H9 (cell line): ENCODE measurements at regions not wholly inside any gene's neighbourhood (a gene's known extent, or its start where the extent isn't known, plus 50 kb on each side); places are given as distances from the start of the nearest gene placed in this dataset.

Experiments used
- DNase-seq: peaks from one replicate; pipeline ENCODE4 v3.0.0-alpha.2; 2017
- H2AFZ ChIP-seq: one replicate; pipeline ENCODE4 v1.6.1; 2013; ENCODE audit warnings: mild to moderate bottlenecking, low read length, control low read depth, moderate library complexity
- H2AK5ac ChIP-seq: 2 replicates; pipeline ENCODE4 v1.6.1; 2013; ENCODE audit warnings: low read length, control low read depth, mixed read lengths; ENCODE audit not compliant: insufficient read length
- H2BK120ac ChIP-seq: one replicate; pipeline ENCODE4 v1.6.1; 2013; ENCODE audit warnings: low read depth, mild to moderate bottlenecking, low read length, control low read depth, inconsistent platforms; ENCODE audit not compliant: poor library complexity, severe bottlenecking
- H2BK12ac ChIP-seq: 2 replicates; pipeline ENCODE4 v1.6.1; 2013; ENCODE audit warnings: low read length, control low read depth, mixed read lengths, low read depth; ENCODE audit not compliant: insufficient read length
- H2BK15ac ChIP-seq: 2 replicates; pipeline ENCODE4 v1.6.1; 2013; ENCODE audit warnings: low read depth, low read length, control low read depth
- H2BK20ac ChIP-seq: one replicate; pipeline ENCODE4 v1.6.1; 2013; ENCODE audit warnings: low read depth, mild to moderate bottlenecking, low read length, control low read depth, inconsistent platforms; ENCODE audit not compliant: poor library complexity, severe bottlenecking
- H2BK5ac ChIP-seq: 2 replicates; pipeline ENCODE4 v1.6.1; 2013; ENCODE audit warnings: low read length, control low read depth, mixed read lengths; ENCODE audit not compliant: insufficient read length
- H3K14ac ChIP-seq: 2 replicates; pipeline ENCODE4 v1.6.1; 2013; ENCODE audit warnings: low read length, control low read depth; ENCODE audit not compliant: insufficient read depth
- H3K18ac ChIP-seq: 2 replicates; pipeline ENCODE4 v1.6.1; 2013; ENCODE audit warnings: low read depth, mild to moderate bottlenecking, mixed read lengths, low read length, control low read depth; ENCODE audit not compliant: insufficient read length
- H3K23ac ChIP-seq: 2 replicates; pipeline ENCODE4 v1.6.1; 2013; ENCODE audit warnings: low read length, control low read depth, mixed read lengths, low read depth; ENCODE audit not compliant: insufficient read length
- H3K23me2 ChIP-seq: 2 replicates; pipeline ENCODE4 v1.6.1; 2013; ENCODE audit warnings: low read depth, mild to moderate bottlenecking, mixed read lengths, low read length, control low read depth; ENCODE audit not compliant: insufficient read length, poor library complexity, severe bottlenecking
- H3K27ac ChIP-seq: 2 replicates; pipeline ENCODE4 v1.5.1; 2013; ENCODE audit warnings: low read length, control low read depth, mixed read lengths, low read depth; ENCODE audit not compliant: insufficient read length
- H3K27me3 ChIP-seq: 2 replicates; pipeline ENCODE4 v1.6.1; 2013; ENCODE audit warnings: low read length, control low read depth, inconsistent platforms; ENCODE audit not compliant: insufficient read depth
- H3K4ac ChIP-seq: 2 replicates; pipeline ENCODE4 v1.6.1; 2013; ENCODE audit warnings: low read depth, mild to moderate bottlenecking, control low read depth, inconsistent platforms, low read length, moderate library complexity
- H3K4me1 ChIP-seq: 2 replicates; pipeline ENCODE4 v1.6.1; 2013; ENCODE audit warnings: low read length, control low read depth, inconsistent platforms; ENCODE audit not compliant: insufficient read depth
- H3K4me2 ChIP-seq: 2 replicates; pipeline ENCODE4 v1.6.1; 2013; ENCODE audit warnings: low read length, control low read depth, mixed read lengths; ENCODE audit not compliant: insufficient read length, insufficient read depth
- H3K56ac ChIP-seq: 2 replicates; pipeline ENCODE4 v1.6.1; 2013; ENCODE audit warnings: low read depth, mild to moderate bottlenecking, mixed read lengths, low read length, control low read depth; ENCODE audit not compliant: insufficient read length
- H3K79me1 ChIP-seq: 2 replicates; pipeline ENCODE4 v1.6.1; 2013; ENCODE audit warnings: low read depth, mild to moderate bottlenecking, moderate library complexity, low read length, control low read depth, inconsistent platforms; ENCODE audit not compliant: insufficient read depth, poor library complexity, severe bottlenecking
- H3K79me2 ChIP-seq: 2 replicates; pipeline ENCODE4 v1.6.1; 2013; ENCODE audit warnings: low read length, control low read depth, inconsistent platforms; ENCODE audit not compliant: insufficient read depth
- H3K9ac ChIP-seq: 2 replicates; pipeline ENCODE4 v1.6.1; 2013; ENCODE audit warnings: low read length, control low read depth, mixed read lengths; ENCODE audit not compliant: insufficient read length; ENCODE audit errors: extremely low read depth
- H3K9me3 ChIP-seq: one replicate; pipeline ENCODE4 v1.6.1; 2013; ENCODE audit warnings: low read depth, low read length, inconsistent platforms; ENCODE audit not compliant: control insufficient read depth
- H3T11ph ChIP-seq: one replicate; pipeline ENCODE4 v1.6.1; 2013; ENCODE audit warnings: mild to moderate bottlenecking, low read length, control low read depth, inconsistent platforms
- H4K20me1 ChIP-seq: one replicate; pipeline ENCODE4 v1.6.1; 2013; ENCODE audit not compliant: control insufficient read depth, insufficient read length, insufficient read depth
- H4K5ac ChIP-seq: 2 replicates; pipeline ENCODE4 v1.6.1; 2013; ENCODE audit warnings: low read depth, mild to moderate bottlenecking, mixed read lengths, low read length, control low read depth; ENCODE audit not compliant: insufficient read length
- H4K8ac ChIP-seq: replicated peaks from 2 replicates; pipeline ENCODE4 v1.6.1; 2013; ENCODE audit warnings: low read length, control low read depth, mixed read lengths, low read depth; ENCODE audit not compliant: insufficient read length
- H4K91ac ChIP-seq: 2 replicates; pipeline ENCODE4 v1.6.1; 2013; ENCODE audit warnings: low read depth, mild to moderate bottlenecking, moderate library complexity, mixed read lengths, low read length, control low read depth; ENCODE audit not compliant: insufficient read length
- H3K27ac Mint-ChIP-seq, 3 experiments: 2 replicates in 2 of 3; 3 replicates in 1 of 3; pipeline ENCODE4 v1.8.0; 2020 to 2021; ENCODE audit warnings: mixed read lengths in 3 of 3, mild to moderate bottlenecking in 1 of 3, moderate library complexity in 1 of 3
- H3K27me3 Mint-ChIP-seq: 2 replicates; pipeline ENCODE4 v1.8.0; 2021; ENCODE audit warnings: low read depth, mild to moderate bottlenecking, moderate library complexity, mixed read lengths
- H3K36me3 Mint-ChIP-seq, 3 experiments: 2 replicates in 2 of 3; 3 replicates in 1 of 3; pipeline ENCODE4 v1.8.0; 2020 to 2021; ENCODE audit warnings: low read depth in 3 of 3, mixed read lengths in 3 of 3; ENCODE audit not compliant: insufficient read depth in 1 of 3
- H3K4me1 Mint-ChIP-seq, 2 experiments: 2 replicates each; pipeline ENCODE4 v1.8.0; 2020; ENCODE audit warnings: mixed read lengths in 2 of 2
- H3K4me3 Mint-ChIP-seq, 2 experiments: 2 replicates in 1 of 2; 3 replicates in 1 of 2; pipeline ENCODE4 v1.8.0; 2020 to 2021; ENCODE audit warnings: mild to moderate bottlenecking in 2 of 2, mixed read lengths in 2 of 2, moderate library complexity in 1 of 2
- H3K9me3 Mint-ChIP-seq, 2 experiments: 2 replicates in 1 of 2; 3 replicates in 1 of 2; pipeline ENCODE4 v1.8.0; 2020; ENCODE audit warnings: mild to moderate bottlenecking in 2 of 2, mixed read lengths in 2 of 2, moderate library complexity in 1 of 2
- CTCF ChIP-seq: fragments of 200-600 bp; sonication (generic); conservative IDR thresholded peaks from 3 replicates; pipeline ENCODE4 v1.8.0; 2021; ENCODE audit warnings: antibody characterized with exemption, mild to moderate bottlenecking
- WGBS: extraction: QIAGEN DNeasy Blood & Tissue Kit; methylation state at CpG from one replicate; pipeline ENCODE4 v1.1.7; 2013; ENCODE audit warnings: missing lambda C conversion rate, low lambda C conversion rate, mixed read lengths; ENCODE audit not compliant: insufficient read length; ENCODE audit errors: extremely low coverage; 5-methylcytosine and 5-hydroxymethylcytosine counted together

- no peak overlapping the region for H3K18ac ChIP-seq
- no peaks in the 10 kb centered on the region for H3K79me2 ChIP-seq
- no peak overlapping the region for H2BK120ac ChIP-seq
- H3K27me3 Mint-ChIP-seq, result peaks cover 6% of the 10 kb centered on the region
- no peaks in the 10 kb centered on the region for H4K20me1 ChIP-seq
- H4K8ac ChIP-seq, result no peak overlapping the region
- no peak overlapping the region for H3K27ac ChIP-seq
- no peak overlapping the region for H3K56ac ChIP-seq
- H3K14ac ChIP-seq, result no peak overlapping the region
- no peak overlapping the region for H2BK5ac ChIP-seq
- H2AK5ac ChIP-seq, result no peak overlapping the region
- peaks cover 63 to 71% of the 10 kb centered on the region in 2 experiments for H3K4me1 Mint-ChIP-seq
- H3K36me3 Mint-ChIP-seq, result no peaks in the 10 kb centered on the region
- DNase-seq, result no peak
- H2BK12ac ChIP-seq, result no peak overlapping the region
- H3K23me2 ChIP-seq, result no peaks in the 10 kb centered on the region
- H3K9ac ChIP-seq, result no peak overlapping the region
- no peaks in the 10 kb centered on the region for H3K9me3 ChIP-seq
- H2AFZ ChIP-seq, result no peak overlapping the region
- no peak overlapping the region for H3T11ph ChIP-seq
- H3K4me2 ChIP-seq, result no peak overlapping the region
- H4K91ac ChIP-seq, result no peak overlapping the region
- H3K79me1 ChIP-seq, result no peaks in the 10 kb centered on the region
- no peak overlapping the region for H2BK15ac ChIP-seq
- no CpG with 5 or more reads among the region's 5 CpGs for WGBS
- no peaks in the 10 kb centered on the region for H3K9me3 Mint-ChIP-seq
- H3K4me3 Mint-ChIP-seq, result no peak overlapping the region
- H3K4me1 ChIP-seq, result peaks cover 9% of the 10 kb centered on the region; the same call in 1 of the 2 replicates
- no peak for TF ChIP-seq CTCF
- H3K4ac ChIP-seq, result no peak overlapping the region
- no peak overlapping the region for H3K23ac ChIP-seq
- no peaks in the 10 kb centered on the region; the same call in 1 of the 2 replicates for H3K27me3 ChIP-seq
- H4K5ac ChIP-seq, result no peak overlapping the region
- no peak overlapping the region for H2BK20ac ChIP-seq
- no peak overlapping the region for H3K27ac Mint-ChIP-seq
Observed at GRCh38 chr2:64327129-64327509, 126.8 kb upstream of the LGALSL start.
